GM18508 (cell line): ENCODE measurements at regions not wholly inside any gene's neighbourhood (a gene's known extent, or its start where the extent isn't known, plus 50 kb on each side); places are given as distances from the start of the nearest gene placed in this dataset.

Experiments used
- ATAC-seq: cut with Tn5 transposase; IDR thresholded peaks from one replicate; pipeline ENCODE4 v1.9.1; 2021; ENCODE audit warnings: moderate number of reproducible peaks; ENCODE audit not compliant: insufficient read depth, unreplicated experiment

DNA sequence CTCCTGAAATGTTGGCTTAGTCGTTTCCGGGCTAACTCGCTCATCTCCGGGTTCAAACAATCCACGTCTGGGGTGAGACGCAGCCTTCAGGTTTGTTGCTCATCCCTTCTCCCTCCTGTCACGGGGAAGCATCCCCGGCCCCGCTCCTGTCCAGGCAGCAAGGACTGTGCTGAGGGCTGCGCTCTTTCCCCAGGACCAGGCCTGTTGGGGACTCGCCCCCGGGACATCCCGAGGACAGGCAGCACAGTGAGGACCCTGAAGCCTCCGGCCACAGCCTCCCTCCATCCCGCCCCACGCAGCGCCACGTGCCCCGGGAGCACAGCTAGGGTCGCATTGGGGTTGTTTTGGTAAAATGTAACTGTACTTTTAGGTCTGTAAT lies 252.0 kb downstream of the BRD1 start:
- ATAC-seq, result no peak

DNA sequence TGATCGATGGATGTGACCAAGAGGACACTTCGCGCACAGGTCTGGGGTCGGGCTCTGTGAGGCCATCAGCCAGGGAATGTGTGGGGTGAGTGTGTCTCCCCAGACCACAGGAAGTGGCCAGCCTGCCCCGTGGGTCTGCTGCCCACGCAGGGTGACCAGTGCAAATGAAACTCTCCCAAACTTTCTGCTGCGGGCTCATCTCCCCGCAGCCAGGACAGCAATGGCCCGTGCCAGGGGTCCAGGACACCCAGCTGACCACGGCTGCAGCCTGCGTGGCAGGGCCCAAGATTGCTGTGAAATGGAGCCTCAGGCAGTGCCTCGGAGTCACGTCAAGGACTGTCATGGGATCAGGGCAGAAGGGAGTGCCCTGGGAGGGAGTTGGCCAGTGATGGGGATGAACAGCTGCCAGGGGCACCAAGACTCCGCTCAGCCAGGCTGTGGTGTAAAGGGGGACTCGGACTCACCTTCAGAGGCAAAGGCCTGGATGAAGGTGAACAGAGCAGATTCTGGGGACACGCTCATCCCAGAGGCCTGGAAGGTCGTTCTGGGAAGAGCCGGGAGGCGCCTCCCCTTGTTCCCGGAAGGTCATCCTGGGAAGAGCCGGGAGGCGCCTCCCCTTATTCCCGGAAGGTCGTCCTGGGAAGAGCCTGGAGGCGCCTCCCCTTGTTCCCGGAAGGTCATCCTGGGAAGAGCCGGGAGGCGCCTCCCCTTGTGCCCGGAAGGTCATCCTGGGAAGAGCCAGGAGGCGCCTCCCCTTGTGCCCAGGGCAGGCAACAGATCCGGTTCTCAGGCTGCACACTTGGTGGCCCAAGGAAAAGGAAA lies 252.6 kb downstream of the BRD1 start:
- no peak for ATAC-seq

DNA sequence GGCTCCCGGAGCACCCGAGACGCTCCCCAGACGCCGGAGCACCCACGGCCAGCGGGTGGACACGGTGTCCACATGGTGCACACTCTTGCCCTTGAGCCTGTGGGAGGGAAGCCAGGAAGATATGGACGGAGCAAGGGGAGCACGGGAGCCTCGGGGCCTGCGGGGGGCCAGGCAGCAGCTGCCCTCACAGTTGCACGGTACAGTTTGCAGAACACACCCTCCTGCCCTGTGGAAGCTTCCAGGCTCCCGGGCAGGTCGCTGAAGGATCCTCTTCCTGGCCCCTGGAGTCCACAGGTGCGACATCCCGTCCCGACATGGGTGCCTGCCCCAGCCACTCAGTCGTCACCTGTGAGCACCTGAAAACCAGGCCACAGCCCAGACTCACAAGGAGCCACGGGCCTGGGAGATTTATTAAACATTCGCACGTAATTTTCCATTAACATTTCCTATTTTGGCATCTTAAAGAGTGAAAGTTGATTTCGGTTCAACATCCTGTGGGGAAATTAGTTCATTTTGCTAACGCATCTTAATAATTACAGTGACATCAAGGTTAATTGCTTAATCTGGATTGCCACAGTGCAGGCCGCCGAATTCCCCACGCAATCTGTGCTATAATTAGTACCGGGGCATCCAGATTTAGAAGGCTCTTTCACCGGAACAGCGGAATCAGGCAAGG lies 253.3 kb downstream of the BRD1 start:
- ATAC-seq, result no peak

DNA sequence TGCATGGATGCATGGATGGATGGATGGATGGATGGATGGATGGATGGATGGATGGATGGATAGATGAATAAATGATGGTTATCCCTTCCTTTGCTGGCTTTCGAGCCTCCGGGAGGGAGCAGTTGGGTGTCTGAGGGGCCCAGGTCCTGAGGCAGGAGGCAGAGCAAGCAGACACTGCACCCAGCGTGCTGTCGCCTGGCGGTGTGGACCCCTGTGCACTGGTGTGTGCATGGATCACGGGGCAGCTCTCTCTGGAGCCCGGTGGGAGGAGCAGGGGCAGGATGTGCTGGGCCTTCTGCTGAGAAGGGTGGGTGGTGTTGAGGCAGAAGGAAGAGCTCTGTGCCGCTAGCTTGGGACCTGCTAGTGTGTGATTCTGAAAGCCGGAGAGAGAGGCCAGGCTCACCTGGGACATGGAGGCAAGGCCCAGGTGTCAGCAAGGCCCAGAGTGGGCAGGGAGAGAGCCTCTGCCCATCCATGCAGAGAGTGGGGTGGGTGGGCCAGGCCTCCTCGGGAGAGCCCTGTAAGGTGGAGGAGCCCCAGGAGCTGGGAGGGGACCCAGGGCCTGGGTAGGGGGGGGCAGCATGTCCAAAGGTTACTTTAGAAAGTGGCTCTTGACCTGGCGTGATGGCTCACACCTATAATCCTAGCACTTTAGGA lies 254.4 kb downstream of the BRD1 start:
- no peak for ATAC-seq

DNA sequence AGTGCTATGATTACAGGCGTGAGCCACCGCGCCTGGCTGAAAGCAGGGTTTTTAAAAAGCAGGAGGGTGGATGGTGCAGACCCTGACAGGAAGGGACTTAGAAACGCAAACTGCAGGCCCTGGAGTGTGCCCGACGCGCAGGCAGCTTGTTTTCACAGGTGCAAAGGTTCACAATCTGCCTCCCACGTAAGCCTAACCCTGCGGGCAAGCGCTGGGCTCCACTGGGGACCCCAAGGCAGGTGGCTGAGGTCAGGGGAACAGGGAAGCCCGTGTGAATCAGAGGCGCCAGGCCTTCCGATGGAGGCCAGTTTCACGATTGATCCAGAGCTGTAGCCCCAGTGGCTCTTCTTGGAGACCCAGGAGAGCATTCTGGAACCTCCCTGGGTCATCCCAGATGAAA lies 256.3 kb downstream of the BRD1 start:
- no peak for ATAC-seq

DNA sequence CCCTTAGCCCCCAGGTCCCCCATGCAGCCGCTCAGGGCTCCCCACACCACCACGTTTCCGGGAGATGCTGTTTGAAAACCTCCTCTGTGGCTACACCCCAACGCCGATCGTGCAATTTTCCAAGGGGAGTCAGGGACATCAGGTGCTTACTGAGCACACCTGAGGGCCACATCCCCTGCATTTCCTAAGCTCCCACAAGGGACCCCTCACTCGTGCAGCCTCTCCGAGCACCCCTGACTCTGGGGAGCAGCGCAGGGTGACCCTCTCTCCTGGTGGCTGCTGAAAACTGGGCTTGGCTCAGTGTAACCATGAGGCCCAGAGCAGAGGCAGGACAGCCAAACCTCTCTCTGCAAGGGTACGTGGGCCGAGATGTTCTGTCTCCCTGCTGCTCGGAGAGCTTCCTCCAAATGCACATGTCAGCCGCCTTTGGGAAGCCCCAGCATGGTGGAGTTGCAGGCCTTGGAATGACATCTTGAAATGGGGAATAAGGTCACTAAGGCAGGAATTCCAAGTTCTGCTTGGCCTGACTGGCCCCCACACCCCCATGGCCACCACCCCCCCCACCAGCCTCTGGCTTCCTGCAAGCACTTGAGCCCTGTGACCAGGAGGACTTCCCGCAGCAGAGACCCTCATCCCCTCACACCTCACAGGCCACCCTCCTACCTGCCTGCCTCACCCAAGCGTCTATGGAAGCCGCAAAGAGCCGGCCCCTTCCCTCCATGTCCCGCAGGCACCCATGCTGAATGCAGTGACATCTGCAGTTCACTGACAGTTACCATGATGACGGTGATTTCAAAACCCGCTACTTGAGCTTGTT lies 257.4 kb downstream of the BRD1 start:
- ATAC-seq, result no peak

DNA sequence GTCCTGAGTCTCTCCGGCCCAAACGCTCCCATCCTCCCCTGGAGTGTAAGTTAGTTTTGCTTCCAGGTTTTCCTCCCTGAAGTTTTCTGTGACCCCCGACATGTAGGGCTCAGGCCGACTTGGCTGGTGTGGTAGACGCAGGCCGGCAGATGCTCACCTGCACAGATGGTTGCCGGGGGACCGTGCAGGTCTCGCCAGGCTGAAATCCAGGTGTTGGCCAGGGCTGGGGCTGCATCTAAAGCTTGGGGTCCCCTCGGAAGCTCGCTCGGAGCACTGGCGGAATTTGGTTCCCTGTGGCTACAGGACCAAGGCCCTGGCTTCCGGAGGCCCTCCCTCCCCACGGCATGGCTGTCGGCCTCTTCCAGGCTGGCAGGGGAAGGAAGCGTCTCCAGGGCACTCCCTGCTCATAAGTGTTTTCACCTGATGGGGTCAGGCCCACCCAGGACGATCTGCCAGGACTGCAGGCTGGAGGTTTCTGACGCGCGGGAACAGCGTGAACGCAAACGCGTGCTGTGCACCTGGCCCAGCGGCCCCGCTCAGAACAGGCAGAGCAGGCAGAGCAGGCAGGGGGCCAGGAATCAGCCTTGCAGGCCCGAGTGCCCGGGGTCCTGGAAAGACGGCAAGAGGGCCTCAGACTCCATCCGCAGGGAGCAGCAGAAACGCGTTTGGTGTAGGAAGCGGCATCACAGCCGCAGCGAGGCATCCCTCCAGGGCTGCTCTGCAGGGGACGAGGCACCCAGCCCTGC lies 258.2 kb downstream of the BRD1 start:
- no peak for ATAC-seq

DNA sequence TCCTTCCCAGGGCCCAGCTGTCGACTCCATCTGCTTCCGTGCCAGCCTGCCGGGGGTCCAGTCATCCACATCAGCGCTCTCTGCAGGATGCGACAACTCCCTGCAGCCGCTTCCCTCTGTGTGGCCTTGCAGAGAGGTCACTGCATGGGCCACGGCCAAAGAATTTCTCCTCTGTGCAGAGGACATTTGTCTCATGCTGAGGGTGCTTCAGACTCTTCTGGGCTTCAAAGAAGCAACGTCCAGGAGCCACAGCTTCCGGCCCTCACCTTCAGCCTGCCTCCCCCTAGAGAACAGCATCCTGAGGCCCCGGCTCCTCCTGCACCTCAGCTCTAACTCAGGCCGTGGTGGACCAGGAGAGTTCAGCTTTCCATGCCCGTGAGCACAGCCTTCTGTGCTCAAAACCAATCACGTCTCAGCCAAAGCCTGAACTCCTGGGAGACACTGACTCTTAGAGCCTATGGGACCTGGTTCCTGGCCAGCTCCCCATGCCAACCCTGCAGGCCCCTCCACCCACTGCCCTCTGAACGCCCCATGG lies 258.9 kb downstream of the BRD1 start:
- ATAC-seq, result no peak

DNA sequence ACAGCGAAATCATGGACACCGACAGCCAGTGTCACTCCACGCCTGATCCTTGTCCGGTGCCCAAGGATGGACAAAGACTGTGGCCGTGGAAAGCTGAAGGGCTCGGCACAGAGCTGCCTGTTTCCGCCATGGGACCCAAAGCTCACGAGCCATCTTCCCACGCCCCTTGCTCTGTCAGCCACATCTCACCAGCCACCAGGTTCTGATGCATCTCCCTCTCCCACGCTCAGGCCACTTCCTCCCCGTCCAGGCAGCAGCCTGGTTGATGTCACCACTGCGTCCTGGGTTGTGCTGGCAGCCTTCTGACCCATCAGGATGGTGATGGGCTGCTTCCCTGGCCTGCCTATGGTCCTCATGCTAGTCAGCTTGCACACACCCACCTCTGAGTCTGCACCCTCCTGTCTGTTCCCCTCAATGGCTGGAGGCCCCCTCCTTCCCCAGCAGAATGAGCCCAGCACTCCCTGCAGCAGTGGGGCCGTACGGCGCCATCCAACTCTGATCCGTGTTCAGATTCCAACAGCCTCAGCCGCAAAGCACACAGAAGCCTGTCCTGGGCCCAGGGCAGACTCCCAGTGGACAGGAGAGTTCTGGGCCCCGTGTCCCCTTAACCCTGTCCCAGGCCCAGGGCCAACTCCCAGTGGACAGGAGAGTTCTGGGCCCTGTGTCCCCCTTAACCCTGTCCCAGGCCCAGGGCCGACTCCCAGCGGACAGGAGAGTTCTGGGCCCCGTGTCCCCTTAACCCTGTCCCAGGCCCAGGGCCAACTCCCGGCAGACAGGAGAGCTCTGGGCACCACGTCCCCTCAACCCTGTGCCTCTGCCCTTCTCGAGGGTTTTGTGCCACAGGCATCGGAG lies 259.5 kb downstream of the BRD1 start:
- no peak for ATAC-seq

DNA sequence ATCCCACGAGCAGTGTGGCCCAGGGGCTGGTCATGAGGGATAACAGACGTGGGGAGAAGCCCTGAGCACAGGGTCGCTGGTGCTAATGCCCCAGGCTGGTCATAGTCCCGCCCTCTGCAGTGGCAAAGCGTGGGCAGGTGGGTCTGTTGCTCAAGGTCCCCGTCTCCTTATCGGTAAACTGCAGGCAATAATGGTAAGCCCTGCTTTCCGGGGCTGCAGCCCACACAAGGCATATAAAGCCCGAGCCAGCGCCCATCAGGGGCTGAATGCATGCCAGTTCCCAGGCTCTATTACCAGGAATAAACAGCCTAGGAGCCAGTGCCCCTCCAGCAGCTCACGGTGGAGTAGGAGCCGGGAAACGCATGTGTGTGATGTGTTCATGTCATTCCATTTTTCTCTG lies 261.0 kb downstream of the BRD1 start:
- ATAC-seq, result no peak

DNA sequence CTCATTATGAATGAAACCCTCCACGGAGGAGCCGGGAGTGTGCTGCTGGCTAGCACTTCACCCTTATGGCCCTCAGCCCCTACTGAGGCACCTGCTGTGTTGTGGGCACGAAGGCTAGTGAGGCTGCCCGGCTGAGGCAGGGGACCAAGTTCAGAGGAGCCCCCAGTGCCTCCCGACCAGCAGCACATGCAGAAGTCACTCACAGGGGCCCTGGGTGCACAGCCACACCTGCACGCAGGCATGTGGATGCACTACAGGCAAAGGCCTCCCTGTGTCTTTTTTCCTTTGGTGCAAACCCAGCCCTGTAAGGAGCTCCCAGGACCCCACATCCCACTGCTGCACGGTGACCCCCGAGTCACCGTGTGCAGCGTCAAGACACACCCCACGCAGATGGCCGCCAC lies 261.5 kb downstream of the BRD1 start:
- ATAC-seq, result no peak

DNA sequence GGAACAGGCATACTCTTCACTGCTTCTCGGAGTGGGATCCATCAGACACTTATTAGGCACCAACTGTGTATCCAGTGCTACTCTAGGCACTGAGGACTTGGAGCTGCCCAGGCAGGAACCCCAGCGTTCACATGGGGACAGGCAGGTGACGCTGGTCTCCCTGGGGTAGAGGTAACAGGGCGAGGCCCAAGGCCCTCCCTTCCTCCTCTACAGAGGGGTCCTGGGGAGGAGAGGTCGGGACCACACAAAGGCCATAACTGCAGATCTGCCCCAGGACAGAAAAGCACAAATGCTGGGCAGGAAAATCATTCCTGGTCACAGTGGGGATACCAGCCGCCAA lies 262.2 kb downstream of the BRD1 start:
- no peak for ATAC-seq

DNA sequence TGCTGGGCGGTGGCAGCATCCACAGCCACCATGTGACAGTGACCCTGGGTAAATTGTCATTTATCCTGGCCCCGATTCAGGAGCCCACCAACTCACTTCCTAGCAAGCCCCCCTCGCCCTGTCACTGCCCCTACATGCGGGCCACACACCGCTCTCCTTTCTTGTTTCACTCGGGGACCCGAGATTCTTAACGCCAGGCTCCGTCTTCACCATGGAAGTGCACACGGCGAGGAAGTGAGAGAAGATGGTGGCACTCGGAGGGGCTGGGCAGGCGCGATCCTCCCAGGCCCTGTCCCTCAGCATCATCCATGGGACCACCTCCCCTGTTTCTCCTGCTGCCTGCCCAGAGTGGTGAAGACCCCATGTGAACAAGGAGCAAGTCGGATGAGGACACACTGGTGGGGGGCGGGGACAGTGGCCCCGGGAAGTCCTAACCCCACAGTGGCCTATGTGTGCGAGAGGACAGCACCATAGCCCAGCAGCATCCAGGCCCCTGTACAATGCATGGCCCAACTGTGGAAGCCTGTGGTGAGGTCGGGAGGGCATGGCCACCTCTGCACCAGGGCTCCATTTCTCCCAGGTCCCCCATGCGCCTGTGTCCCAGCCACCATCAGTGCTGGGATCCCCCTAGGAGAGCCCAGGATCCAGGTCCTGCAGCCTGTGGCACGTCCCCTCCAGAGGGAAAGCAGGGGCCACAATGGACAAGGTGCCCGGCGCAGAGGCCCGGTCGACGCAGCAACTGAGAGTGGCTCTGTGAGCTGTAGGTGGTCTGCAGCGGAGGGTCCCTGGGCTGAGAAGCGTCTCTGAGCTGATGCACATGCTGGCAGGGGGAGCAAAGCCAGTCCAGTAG lies 262.8 kb downstream of the BRD1 start:
- no peak for ATAC-seq

DNA sequence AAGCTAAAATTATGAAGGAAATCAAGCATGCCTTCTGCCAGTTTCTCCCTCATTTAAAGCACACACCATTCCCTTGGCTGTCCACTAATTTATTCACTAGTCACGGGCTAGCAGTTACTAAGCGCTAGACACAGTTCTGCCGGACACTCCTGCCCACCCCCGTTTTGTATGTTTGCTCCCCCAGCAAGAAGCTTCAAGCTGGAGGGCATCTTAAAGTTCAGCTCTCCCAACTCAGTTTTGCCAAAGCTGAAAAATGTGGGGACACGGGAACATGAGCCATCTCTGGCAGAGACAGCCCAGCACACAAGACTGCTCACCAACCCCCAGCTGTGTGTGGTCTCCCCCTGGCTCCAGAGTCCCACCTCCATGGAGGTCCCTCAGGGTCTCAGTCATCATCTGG lies 263.6 kb downstream of the BRD1 start:
- no peak for ATAC-seq

DNA sequence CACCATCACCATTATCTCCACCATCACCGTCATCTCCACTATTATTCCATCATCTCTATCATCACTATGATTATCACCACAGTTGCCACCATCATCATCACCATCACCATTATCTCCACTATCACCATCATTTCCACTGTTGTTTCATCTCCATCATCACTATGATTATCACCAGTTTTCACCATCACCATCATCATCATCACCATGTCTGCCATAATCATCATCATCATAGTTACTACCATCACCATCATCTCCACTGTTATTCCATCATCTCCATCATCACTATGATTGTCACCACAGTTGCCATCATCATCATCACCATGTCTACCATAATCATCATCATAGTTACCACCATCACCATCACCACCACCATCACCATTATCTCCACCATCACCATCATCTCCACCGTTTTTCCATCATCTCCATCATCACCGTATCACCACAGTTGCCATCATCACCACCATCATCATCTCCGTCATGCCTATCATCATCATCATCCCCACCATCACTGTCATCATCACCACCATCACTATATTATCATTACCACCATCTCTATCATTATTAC lies 264.9 kb downstream of the BRD1 start:
- ATAC-seq, result no peak

DNA sequence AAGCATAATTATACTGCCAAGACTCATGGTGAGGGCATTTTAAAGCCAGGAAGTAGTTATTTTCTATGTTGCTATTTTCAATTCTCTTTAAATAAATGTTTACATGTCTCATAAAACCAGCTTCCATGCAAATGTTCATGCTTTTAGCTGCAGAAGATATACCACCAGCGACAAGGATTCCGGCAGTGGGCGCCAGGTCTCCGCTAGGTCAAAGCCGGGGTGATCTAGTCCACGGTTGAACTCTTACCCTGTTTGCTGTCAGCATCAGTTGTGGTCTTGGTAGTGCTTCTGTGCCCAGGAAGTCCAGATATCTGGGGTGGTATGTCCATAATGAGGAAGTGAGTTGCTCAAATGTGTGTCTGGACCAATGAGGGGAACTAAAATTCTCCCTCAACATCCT lies 265.7 kb downstream of the BRD1 start:
- ATAC-seq, result no peak

DNA sequence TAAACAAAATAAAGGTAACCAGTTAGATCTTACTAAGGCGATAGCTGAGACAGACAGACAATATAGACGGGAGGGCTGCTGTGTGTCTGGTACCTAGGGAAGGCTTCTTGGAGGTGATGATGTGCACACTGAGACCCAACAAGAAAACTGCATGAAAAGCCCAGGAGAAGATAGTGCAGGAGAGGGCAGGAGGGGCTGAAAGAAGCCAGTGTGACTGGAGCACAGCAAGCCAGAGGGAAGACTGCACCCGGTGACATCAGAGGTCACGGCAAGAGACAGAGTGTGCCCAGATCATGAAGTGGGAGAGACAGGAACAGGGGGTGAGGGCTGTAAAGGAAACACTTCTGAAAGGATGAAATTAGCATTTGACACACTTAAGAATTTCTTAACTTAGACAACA lies 266.3 kb downstream of the BRD1 start:
- ATAC-seq, result no peak

DNA sequence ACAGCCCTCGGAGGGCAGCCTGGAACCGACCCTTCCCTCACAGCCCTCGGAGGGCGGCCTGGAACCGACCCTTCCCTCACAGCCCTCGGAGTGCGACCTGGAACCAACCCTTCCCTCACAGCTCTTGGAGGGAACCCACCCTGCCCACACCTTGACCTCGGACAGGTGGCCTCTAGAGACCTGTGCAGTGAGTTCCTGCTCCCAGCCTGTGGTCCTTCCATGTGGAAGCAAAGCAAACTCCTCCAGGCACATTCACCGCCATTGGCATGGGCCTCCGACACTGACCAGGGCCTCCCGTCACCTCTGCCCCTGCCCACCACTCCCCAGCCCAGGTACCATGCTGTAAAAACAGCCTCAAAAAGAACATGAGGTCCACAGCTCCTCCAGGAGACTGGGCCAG lies 272.1 kb downstream of the BRD1 start:
- no peak for ATAC-seq
